Muscle of back (tissue), 3 donors: ENCODE measurements at regions not wholly inside any gene's neighbourhood (a gene's known extent, or its start where the extent isn't known, plus 50 kb on each side); places are given as distances from the start of the nearest gene placed in this dataset.

ENCODE experiments used
- DNase-seq, 3 donors: peaks; one replicate each; pipeline versions ENCODE4 v3.0.0 to v3.0.0-alpha.2; 2013

GRCh38 chr1:201656311-201657032 is 117.5 kb downstream of the NAV1 start:
- peak in 2 of 3 donors; percentile 62 to 86 for DNase-seq

GRCh38 chr1:201659572-201659971 is 120.6 kb downstream of the NAV1 start:
- DNase-seq, result no peak

DNA sequence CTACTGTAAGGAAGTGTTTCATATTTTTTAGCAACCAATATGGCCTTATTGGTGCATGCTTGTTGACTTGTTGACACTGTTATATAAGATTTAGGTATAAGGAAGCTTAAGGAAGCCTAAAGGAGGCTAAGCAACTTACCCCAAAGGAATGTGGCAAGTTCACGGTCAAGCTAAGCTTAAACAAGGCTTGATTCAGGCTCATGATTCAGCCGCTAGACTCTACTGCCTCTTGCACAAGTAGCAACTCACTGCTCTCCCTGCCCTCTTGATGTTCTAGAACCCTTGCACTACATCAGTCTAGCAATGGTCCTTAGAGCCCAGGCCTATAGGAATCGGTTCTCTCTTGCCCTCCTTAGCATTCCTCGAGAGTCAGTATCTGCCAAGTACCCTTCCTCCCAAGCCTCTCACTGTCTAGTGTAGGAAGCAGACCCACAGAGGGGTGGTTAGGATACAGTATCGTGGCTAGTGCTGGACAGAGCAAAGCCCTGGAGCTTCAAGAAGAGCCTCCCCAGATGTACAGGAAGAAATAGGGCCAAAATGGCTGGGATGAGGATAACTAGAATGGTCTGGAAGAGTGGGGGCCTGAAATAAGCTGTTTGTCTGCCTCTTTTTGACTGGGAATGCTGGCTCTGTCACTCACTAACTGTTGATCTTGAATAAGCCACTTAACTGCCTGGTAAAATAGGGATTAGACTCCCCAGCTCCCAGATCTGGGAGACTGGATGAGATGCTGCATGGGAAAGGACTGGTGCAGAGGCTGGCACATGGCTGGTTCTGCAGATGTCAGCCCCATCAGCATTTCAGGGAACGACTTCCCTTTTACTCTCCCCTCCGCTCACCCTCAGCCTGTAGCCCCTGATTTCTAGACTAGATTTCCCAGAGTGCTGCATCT is 122.2 kb downstream of the NAV1 start:
- DNase-seq, result no peak

DNA sequence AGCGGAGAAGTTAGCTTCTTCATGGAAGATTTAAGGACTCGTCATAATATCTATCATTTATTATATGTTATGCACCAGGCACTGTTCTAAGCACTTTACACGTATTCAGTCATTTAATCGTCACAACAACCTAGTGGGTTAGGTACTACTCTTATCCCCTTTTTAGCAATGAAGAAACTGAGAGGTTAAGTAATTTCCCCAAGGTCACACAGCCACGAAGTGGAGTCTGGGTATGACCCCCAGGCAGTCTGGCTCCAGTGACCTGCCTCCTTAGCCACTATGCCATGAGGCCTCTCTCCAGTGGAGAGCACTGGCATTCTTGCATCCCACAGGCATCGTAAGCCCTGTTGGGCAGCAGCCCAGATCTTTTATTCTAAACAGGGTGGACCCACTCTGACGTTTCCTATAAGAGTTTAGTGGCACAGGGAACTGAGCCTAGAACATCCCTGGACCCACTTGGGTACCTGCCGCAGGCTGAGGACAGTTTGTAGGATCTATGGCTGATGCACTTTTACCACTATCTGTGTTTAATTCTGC is 123.0 kb downstream of the NAV1 start:
- no peak for DNase-seq

- no peak for DNase-seq
These were observed 123.7 kb downstream of the NAV1 start for GRCh38 chr1:201662646-201663045.

DNA sequence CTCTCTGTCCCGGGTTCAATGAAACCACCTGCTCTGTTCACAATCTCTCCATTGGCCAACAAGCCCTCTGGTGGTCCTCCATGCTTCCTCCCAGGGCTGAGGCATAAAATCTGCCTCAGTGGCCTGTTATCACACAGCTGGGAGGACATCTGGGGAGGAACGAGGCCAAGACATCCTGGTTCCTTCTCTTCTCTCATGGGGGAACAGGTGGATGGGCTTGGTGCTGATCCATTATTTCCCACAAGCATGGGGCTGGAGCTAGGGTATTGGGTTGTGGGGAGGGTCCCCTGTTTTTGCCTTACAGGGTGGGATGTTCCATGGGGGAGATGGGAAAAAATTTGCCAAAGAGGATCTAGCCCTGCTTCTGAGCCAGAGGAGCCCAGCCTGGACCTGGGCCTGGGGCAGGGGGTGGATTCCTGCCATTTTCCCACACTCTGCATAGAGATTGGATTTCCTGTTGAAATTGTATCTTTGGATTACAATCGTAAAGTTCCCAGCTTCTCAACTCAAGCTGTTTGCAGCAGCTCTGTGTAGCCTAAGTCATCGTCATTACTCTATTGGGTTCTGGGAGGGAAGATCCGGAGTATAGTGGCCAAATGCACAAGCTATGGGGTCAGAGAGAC is 124.7 kb downstream of the NAV1 start:
- peak in 1 of 3 donors; percentile 76 for DNase-seq

- no peak for DNase-seq
These were observed 126.1 kb downstream of the NAV1 start for GRCh38 chr1:201665036-201665435.

GRCh38 chr1:201666102-201666501 is 127.2 kb downstream of the NAV1 start:
- DNase-seq, result peak in 1 of 3 donors; percentile 47

GRCh38 chr1:201666645-201667044 is 127.7 kb downstream of the NAV1 start:
- DNase-seq, result no peak

GRCh38 chr1:201667479-201667878 is 128.6 kb downstream of the NAV1 start:
- no peak for DNase-seq

DNA sequence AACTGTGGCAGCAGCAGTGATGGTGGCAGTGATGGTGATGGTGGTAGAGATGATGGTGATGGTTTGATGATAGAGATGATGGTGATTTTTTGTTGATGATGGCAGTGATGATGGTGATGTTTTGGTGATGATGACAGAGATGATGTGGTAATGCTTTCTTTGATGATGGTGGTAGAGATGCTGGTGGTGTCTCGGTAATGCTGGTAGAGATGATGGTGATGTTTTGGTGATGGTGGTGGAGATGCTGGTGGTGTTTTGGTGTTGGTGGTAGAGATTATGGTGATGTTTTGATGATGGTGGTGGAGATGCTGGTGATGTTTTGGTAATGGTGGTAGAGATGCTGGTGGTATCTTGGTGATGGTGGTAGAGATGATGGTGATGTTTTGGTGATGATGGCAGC is 131.6 kb downstream of the NAV1 start:
- DNase-seq, result no peak

- DNase-seq, result no peak
These were observed 133.8 kb downstream of the NAV1 start for GRCh38 chr1:201672685-201673084.

DNA sequence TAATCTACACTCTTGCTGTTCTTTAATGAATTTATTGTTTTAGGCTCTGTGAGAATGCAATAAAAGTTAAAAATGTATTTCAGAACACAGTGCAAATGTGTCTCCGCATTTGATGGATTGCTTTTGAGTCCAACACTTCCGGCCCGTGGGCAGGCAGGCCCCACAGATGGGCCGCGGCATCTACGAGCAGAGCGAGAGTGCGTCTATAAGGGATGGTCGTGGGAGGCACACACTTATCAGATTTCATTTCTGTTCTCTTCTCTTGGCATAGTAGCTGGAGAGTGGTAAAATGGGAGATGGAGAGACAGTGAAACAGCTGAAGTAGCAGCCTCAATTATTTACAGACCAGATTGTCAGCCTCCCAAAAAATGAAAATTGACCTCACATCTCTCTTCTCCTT is 134.2 kb downstream of the NAV1 start:
- DNase-seq, result peak in 1 of 3 donors; percentile 50

GRCh38 chr1:201673915-201674314 is 135.0 kb downstream of the NAV1 start:
- no peak for DNase-seq

GRCh38 chr1:201675143-201675542 is 136.2 kb downstream of the NAV1 start:
- no peak for DNase-seq

GRCh38 chr1:201676197-201676596 is 137.3 kb downstream of the NAV1 start:
- peak; percentile 69 to 86 (median 85) for DNase-seq

DNA sequence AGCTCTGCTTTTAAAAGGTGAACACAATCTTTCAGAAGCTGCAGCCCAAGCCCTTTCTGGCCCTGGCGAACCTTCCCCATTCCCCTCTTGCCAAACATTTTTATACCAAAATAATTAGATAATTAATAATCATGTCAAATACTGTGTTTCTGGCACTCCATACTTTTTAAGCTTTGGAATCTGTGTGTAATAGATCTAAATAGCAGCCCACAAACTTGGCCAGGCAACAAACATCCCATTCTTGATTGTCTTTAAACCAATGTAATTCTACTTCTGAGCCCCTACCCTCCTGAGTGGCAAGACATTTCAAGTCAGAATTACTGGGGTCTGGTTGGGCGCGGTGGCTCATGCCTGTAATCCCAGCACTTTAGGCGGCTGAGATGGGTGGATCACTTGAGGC is 137.7 kb downstream of the NAV1 start:
- no peak for DNase-seq

GRCh38 chr1:201678264-201679101 is 139.6 kb downstream of the NAV1 start:
- peak in 1 of 3 donors; percentile 70 for DNase-seq

- no peak for DNase-seq
These were observed 142.4 kb downstream of the NAV1 start for GRCh38 chr1:201681375-201681774.

- DNase-seq, result no peak
These were observed 144.0 kb downstream of the NAV1 start for GRCh38 chr1:201682964-201683363.

DNA sequence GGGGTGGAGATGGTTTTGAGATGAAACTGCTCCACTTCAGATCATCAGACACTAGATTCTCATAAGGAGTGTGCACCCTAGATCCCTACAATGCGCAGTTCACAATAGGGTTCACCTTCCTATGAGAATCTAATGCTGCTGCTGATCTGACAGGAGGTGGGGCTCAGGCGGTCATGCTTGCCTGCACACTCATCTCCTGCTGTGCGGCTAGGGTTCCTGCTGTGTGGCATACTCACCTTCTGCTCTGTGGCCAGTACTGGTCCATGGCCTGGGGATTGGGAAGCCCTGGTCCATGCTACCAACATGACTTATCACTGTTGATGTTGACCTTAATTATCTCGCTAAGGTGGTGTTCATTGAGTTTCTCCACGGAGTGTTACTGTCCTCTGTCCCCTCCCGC is 144.5 kb downstream of the NAV1 start:
- no peak for DNase-seq
